Psoas muscle (tissue), 7 donors: ENCODE measurements at regions not wholly inside any gene's neighbourhood (a gene's known extent, or its start where the extent isn't known, plus 50 kb on each side); places are given as distances from the start of the nearest gene placed in this dataset.

Experiments
- ATAC-seq, 4 donors: fragments of 200-7000 bp; cut with Tn5 transposase; one replicate each; pipeline ENCODE4 v1.9.1; 2020; ENCODE audit warnings: moderate library complexity in 3 of 4, mild to moderate bottlenecking in 2 of 4
- DNase-seq, 2 donors: peaks; one replicate each; pipeline ENCODE4 v3.0.0-alpha.2; 2020
- H3K27ac ChIP-seq: fragments of 200-600 bp; one replicate; pipeline ENCODE4 v1.8.0; 2022
- H3K27me3 ChIP-seq, 3 donors: fragments of 200-600 bp in 1 of 3; one replicate each; pipeline versions ENCODE4 v1.6.1 to v1.8.0; 2013 to 2022; ENCODE audit warnings: low read length in 2 of 3, mild to moderate bottlenecking in 2 of 3, moderate library complexity in 1 of 3; ENCODE audit not compliant: insufficient read depth in 3 of 3
- H3K36me3 ChIP-seq, 2 donors: fragments of 200-600 bp in 1 of 2; one replicate each; pipeline versions ENCODE4 v1.6.1 to v1.8.0; 2013 to 2022; ENCODE audit warnings: low read depth in 1 of 2, mild to moderate bottlenecking in 1 of 2, moderate library complexity in 1 of 2; ENCODE audit not compliant: insufficient read depth in 1 of 2
- H3K4me1 ChIP-seq: fragments of 200-600 bp; one replicate; pipeline ENCODE4 v1.8.0; 2022
- H3K4me3 ChIP-seq: fragments of 200-600 bp; one replicate; pipeline ENCODE4 v1.8.0; 2022; ENCODE audit warnings: mild to moderate bottlenecking
- H3K9me3 ChIP-seq: fragments of 200-600 bp; one replicate; pipeline ENCODE4 v1.8.0; 2022
- WGBS, 3 donors: extraction: QIAGEN DNeasy Blood & Tissue Kit; methylation state at CpG; one replicate each; pipeline versions ENCODE4 v1.1.6 to v1.1.7; 2013; 5-methylcytosine and 5-hydroxymethylcytosine counted together
- intact Hi-C, 2 donors: fragments of 100-400 bp; cut with DNase I; formaldehyde crosslinking; loops; one replicate each; pipeline versions ENCODE4 v1.11.0 to v1.14.2; 2022
- TF ChIP-seq, protein P1 (sequence below): fragments of 200-600 bp; IDR thresholded peaks from one replicate; pipeline ENCODE4 v1.8.0; 2022; ENCODE audit warnings: antibody characterized with exemption
- donor health status: healthy with polysubstance abuse.
- donor health status: DM: no; HTN: no; CAD: no; lungs with moderate emphysema.
- donor health status: Bipolar disorder and iron deficiency.
- donor health status: healthy.
- donor health status: DM: yes; HTN: yes; CAD: no.
- donor health status: DM: no; HTN: no; CAD: no.
- donor health status: DM: yes; HTN: yes; CAD: no.

DNA sequence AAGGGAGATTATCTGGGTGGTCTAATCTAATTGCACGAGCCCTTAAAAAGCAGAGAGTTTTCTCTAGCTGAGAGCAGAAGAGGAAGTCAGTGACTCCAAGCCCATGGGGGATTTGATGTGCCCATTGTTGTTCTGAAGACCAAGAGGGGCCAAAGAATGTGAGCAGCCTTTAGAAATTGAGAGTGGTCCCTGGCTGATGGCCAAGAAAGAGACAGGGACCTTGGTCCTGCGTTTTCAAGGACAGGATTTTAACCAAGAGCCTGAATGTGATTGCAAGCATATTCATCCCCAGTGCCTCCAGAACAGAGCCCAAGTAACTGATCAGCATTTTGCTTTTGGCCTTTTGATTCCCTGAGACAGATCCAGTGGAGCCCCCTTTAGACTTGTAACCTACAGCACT, 1353.9 kb downstream of the AACS start:
- TF ChIP-seq, protein P1, sequence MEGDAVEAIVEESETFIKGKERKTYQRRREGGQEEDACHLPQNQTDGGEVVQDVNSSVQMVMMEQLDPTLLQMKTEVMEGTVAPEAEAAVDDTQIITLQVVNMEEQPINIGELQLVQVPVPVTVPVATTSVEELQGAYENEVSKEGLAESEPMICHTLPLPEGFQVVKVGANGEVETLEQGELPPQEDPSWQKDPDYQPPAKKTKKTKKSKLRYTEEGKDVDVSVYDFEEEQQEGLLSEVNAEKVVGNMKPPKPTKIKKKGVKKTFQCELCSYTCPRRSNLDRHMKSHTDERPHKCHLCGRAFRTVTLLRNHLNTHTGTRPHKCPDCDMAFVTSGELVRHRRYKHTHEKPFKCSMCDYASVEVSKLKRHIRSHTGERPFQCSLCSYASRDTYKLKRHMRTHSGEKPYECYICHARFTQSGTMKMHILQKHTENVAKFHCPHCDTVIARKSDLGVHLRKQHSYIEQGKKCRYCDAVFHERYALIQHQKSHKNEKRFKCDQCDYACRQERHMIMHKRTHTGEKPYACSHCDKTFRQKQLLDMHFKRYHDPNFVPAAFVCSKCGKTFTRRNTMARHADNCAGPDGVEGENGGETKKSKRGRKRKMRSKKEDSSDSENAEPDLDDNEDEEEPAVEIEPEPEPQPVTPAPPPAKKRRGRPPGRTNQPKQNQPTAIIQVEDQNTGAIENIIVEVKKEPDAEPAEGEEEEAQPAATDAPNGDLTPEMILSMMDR: no peak
- no peak for ATAC-seq
- Histone ChIP-seq H3K36me3 (no peaks in the 10 kb centered on the region), H3K9me3 (no peaks in the 10 kb centered on the region), H3K27ac (no peak overlapping the region), H3K27me3 (no peaks in the 10 kb centered on the region), H3K4me3 (no peak overlapping the region), H3K4me1 (no peaks in the 10 kb centered on the region)
- DNase-seq: no peak
- WGBS, 3 donors: 43 to 60% (median 46%) methylated on average over 2 of the region's 2 CpGs
- intact Hi-C loops: no loop called here

DNA sequence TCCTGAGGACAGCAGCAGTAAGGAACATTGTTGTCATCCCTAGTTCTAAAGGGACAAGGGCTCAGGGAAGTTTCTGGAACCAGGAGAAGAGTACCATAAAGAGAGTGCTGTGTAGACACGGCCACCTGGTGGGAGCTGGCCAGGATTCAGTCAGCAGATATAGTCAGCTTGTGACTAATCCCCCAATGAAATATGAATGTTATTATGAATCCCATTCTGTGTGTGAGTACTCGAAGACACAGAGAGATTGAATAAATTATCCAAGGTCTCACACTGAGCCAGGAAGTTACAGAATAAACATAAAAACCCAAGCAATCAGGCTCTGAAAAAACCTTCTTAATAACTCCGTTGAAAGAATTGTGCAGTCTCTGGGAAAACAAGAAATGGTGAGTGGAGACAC, 1359.5 kb downstream of the AACS start:
- Histone ChIP-seq H3K27ac (no peak overlapping the region), H3K36me3 (no peaks in the 10 kb centered on the region), H3K27me3 (no peaks in the 10 kb centered on the region), H3K9me3 (no peaks in the 10 kb centered on the region), H3K4me3 (no peak overlapping the region), H3K4me1 (no peaks in the 10 kb centered on the region)
- intact Hi-C loops: no loop called here
- ATAC-seq (no peak), DNase-seq (no peak)
- TF ChIP-seq, protein P1: no peak
- 36 to 47% (median 41%) methylated on average over 3 of the region's 3 CpGs for WGBS, 3 donors

DNA sequence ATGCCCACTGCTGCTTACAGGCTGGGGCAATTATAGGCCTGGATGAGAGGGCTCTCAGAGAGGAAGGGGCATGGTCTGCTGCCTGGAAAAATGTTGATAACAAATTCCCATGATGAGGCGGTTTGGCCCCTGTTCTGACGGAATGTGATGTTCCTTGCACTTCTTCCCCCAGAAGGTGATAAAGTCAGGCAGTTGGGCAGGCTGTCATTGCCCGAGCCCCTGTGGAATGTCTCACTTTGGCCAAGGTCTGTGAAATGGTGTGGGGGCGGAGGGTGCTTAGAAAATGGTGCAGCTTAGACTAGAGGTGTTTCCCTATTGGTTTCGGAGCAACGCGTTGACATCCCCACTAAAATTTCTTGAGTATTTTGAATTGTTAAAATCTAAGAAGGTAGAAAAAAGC, 1360.0 kb downstream of the AACS start:
- ATAC-seq (no peak), DNase-seq (no peak)
- H3K27me3 ChIP-seq: no peaks in the 10 kb centered on the region
- no peak overlapping the region for H3K4me3 ChIP-seq
- no peaks in the 10 kb centered on the region for H3K4me1 ChIP-seq
- intact Hi-C loops: no loop called here
- no peaks in the 10 kb centered on the region for H3K36me3 ChIP-seq
- WGBS, 3 donors: 78 to 79% (median 79%) methylated on average over 7 of the region's 7 CpGs
- no peak overlapping the region for H3K27ac ChIP-seq
- TF ChIP-seq, protein P1: no peak
- no peaks in the 10 kb centered on the region for H3K9me3 ChIP-seq

DNA sequence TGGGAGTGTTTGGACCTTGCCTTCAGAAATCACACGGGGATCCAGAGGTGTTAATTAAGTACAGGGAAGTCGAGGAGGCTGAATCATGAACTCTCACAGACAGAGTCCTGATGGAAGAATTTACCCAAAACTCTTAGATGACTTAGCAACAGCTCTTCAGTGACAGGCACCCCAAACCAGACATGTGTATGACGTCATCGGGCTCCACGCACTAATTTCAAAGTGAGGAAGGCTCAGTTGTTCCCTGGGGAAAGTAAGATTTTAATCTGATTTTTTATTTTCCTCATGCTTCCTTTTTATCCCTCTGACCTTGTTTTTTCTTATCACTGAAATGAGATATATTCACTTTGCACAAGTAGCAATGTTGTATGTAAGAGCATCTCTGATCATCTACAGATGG, 1363.5 kb downstream of the AACS start:
- 72 to 74% (median 72%) methylated on average over 5 of the region's 5 CpGs for WGBS, 3 donors
- ATAC-seq (no peak), DNase-seq (no peak)
- TF ChIP-seq, protein P1: no peak
- H3K9me3 ChIP-seq: no peaks in the 10 kb centered on the region
- no peaks in the 10 kb centered on the region for H3K4me1 ChIP-seq
- H3K27ac ChIP-seq: no peak overlapping the region
- no peak overlapping the region for H3K4me3 ChIP-seq
- H3K27me3 ChIP-seq: no peaks in the 10 kb centered on the region
- no peaks in the 10 kb centered on the region for H3K36me3 ChIP-seq
- intact Hi-C loops: no loop called here

DNA sequence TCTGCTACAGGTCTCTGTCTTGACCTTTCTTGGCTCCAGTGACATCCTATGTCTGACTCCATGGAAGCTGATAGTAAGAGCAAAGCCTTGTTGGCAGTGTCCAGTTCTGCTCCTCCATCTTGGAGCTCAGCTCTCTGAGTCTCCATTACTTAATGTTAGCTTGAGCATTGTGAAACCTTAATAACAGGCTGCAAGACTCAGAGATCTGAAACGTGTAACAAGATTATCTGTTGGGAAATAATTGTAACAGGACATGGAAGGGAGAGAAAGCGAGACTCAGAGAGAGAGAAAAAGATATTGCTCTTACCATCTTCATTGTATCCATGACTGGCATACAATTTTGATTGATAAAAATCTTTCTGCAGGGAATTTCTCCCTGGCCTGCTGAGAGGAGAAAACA, 1365.7 kb downstream of the AACS start:
- Histone ChIP-seq H3K27ac (no peak overlapping the region), H3K9me3 (no peaks in the 10 kb centered on the region), H3K27me3 (no peaks in the 10 kb centered on the region), H3K4me1 (no peaks in the 10 kb centered on the region), H3K4me3 (no peak overlapping the region), H3K36me3 (no peaks in the 10 kb centered on the region)
- 52 to 63% (median 53%) methylated on average over 2 of the region's 2 CpGs for WGBS, 3 donors
- intact Hi-C loops: no loop called here
- DNase-seq (no peak), ATAC-seq (no peak)
- TF ChIP-seq, protein P1: no peak
